ENCODE measurements at regions not wholly inside any gene's neighbourhood (a gene's known extent, or its start where the extent isn't known, plus 50 kb on each side); places are given as distances from the start of the nearest gene placed in this dataset.
"Not testable (repeated sequence)": the region's sequence is repeated elsewhere in the genome, so short reads cannot be mapped to it uniquely, and the experiment has no call there.

DNA sequence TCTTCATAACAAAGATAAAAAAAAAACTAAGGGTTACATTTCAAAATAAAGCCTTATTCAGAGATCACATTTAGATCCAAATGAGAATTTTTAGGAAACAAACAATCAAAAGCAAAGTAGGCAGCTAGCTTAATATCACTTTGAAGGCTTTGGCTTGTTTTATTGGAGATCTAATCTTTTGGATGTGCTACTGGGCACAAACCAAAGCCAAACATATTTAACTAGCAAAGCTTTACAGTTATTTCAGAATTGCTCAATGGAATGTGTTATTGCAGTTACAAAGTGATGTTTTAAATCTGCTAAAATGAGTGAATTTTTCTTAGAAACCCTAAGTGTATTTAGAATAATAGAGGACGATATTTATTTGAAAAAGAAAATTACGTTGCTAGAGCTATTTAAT lies 114.7 kb upstream of the KLHL1 start:
- no peak for DNase-seq

DNA sequence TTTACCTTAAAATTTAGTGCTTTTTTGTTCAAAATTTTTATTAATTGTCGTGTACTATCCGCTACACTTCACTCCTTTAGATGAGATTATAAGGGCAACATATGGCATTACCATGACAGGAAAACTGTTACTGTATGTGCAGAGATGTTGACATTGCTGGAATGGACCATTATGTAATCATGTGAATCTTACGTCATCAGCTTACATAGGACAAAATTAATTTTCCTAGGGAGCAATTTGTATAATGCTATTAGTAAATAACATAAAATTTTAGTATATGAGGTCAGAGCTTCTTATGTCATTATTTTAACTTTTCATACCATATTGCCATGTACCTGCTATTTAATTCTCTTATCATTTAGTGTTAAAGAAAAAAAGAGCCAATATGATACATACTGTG lies 110.4 kb upstream of the KLHL1 start:
- DNase-seq: no peak

DNA sequence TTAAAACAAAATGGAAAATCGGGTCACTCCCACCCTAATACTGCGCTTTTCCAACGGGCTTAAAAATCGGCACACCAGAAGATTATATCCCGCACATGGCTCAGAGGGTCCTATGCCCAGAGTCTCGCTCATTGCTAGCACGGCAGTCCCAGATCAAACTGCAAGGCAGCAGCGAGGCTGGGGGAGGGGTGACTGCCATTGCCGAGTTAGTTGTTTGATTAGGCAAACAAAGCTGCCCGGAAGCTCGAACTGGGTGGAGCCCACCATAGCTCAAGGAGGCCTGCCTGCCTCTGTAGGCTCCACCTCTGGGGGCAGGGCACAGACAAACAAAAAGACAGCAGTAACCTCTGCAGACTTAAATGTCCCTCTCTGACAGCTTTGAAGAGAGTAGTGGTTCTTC lies 100.7 kb upstream of the KLHL1 start:
- not testable (repeated sequence) for DNase-seq

DNA sequence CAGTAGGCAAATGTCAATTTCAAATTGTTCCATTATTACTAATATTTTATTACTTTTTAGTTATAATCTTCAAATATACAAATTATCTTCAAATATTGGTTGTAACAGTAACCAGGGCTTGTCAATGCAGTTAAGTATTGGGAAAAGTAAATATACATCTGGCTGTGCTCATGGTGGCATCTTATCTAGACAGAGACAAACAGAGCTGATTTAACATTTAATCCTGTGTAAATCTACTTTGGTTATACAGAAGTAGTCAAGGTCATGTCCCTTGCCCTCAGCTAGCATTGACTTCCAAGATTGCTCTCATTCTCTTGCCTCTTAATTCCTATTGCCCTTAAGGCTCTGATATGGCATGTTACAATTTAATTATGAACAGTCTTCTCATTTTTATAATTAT lies 98.4 kb upstream of the KLHL1 start:
- no peak for DNase-seq

DNA sequence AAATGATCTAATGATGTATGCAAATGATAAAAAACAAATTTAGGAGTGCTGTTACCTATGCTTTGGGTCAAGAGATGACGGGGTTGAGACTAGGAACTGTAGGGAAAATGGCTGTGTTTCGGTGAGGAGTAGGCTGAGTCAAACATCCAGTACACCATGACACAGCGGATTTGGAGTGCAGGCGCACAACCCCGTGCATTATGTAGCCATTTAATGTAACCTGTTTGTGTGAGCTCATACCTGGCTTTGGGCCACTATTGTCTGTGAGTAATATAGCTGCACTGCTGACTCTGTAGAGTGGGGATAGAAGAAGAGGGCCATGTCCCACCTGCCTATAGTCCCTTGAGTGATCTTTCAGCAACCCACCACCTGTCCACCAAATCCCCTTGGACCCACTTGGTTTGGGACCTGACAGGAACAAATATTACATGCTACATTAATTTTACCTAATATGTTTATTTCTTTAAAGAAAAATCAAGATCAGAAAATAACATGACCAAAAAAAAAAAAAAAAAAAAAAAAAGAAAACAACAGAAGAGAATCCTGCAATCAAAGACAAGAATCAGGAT lies 95.5 kb upstream of the KLHL1 start:
- DNase-seq: no peak

DNA sequence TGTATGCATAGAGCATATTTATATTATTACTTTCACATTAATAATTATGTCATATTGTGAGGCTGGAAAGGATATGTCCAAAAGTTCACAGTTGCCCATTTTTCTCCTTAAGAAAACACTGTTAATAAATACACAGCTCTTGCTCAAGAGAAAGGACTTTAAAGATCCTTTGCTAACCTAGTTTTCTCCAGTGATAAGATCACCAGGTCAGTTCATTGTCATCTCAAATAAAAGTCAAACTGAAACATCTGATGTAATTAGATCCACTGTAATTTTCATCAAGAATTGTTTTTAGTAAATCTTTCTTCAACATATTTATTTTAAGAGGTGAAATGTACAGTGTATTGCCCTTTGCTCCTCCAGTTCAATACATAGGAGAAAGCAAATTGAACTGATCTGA lies 82.8 kb upstream of the KLHL1 start:
- DNase-seq: no peak

DNA sequence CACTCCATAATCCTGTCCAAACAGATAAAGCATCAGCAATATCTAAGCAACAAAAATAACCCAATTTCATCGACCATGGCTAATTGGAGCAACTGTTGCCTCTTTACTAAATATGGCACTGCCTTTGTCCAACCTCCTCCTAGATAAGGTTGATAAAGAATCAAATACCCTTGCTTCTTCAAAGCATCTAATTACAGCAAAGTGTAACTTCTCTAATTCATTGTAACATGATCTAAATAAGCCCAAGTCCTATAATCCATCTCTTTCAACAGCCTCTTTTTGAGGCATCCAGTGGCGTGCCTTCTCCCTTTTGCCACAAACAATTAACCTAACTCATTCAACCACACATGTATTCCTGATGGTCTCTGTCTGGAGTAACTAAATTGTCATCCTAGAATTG lies 81.7 kb upstream of the KLHL1 start:
- DNase-seq: peak; percentile 60

DNA sequence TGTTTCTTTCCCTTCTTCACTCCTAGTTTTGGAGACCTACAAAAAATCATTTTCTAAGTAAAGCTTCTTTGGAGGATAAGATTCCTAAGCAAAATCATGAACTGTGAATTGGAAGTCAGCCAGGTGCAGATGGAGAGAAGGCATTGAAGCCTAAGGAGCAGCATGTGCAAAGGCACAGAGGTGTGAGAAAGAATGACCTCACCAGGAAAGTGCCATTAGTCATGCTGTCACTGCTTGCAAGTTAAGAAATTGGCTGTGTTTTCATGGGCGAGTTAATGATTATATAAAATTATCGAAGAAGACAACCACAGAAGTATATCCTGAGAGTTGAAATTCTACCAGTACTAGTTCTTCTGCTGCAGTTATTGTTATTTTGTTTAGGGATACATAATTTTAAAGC lies 80.3 kb upstream of the KLHL1 start:
- DNase-seq: no peak

DNA sequence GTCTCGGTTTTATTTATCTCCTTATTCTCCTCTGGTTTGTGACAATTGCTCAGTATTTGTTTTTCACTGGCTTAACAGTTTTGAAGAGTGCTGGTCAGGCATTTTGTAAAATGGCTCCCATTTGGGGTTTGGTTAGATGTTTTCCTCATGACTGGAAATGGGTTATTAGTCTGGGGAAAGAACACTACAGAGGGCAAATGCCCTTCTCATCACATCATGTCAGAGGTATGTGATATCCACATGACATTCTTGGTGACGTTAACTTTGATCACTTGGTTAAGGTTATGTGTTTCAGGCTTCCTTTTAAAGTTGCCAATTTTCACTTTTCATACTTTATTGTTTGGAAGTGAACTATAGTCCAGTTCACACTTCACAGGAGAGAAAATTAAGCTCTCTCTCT lies 74.8 kb upstream of the KLHL1 start:
- DNase-seq: no peak
